PFSK-1 (cell line): ENCODE measurements at regions not wholly inside any gene's neighbourhood (a gene's known extent, or its start where the extent isn't known, plus 50 kb on each side); places are given as distances from the start of the nearest gene placed in this dataset.

ENCODE experiments used
- FOXP2 ChIP-seq: optimal IDR thresholded peaks from 2 replicates; pipeline ENCODE3; 2011; ENCODE audit warnings: borderline replicate concordance, control low read depth, inconsistent platforms; ENCODE audit not compliant: insufficient read depth; ENCODE audit errors: extremely low read length, extremely low read depth
- POLR2AphosphoS5 ChIP-seq: IDR thresholded peaks from 2 replicates; pipeline ENCODE4 v1.6.1; 2012; ENCODE audit warnings: low read depth, mild to moderate bottlenecking, control low read depth, low read length, moderate library complexity
- REST ChIP-seq, 2 experiments: IDR thresholded peaks; 2 replicates each; pipeline versions ENCODE4 v1.6.1 to v1.8.0; 2011 to 2012; ENCODE audit warnings: low read depth in 2 of 2, low read length in 2 of 2, control low read depth in 1 of 2, inconsistent platforms in 1 of 2, mild to moderate bottlenecking in 1 of 2, moderate library complexity in 1 of 2; ENCODE audit not compliant: insufficient read depth in 1 of 2
- SIN3A ChIP-seq: IDR thresholded peaks from 2 replicates; pipeline ENCODE4 v1.6.1; 2012; ENCODE audit warnings: mild to moderate bottlenecking, low read length, moderate library complexity, borderline replicate concordance; ENCODE audit not compliant: insufficient read depth
- TAF1 ChIP-seq: IDR thresholded peaks from 2 replicates; pipeline ENCODE4 v1.6.1; 2012; ENCODE audit warnings: low read length, control low read depth, borderline replicate concordance; ENCODE audit not compliant: insufficient read depth

GRCh38 chr16:47865337-47865855 lies 290.4 kb downstream of the ABCC12 start:
- no peak for TF ChIP-seq POLR2AphosphoS5
- TF ChIP-seq SIN3A: no peak
- TF ChIP-seq FOXP2: no peak

- TF ChIP-seq POLR2AphosphoS5: no peak
- no peak for TF ChIP-seq SIN3A
- no peak for TF ChIP-seq FOXP2
- no peak for TF ChIP-seq TAF1
- no peak for TF ChIP-seq REST (IDR thresholded peaks at IDR 0.05; ENCODE audit: insufficient read depth in 1 of 2, low read depth in 2 of 2, low read length in 2 of 2)
Measured at GRCh38 chr16:47861999-47862398, 293.8 kb downstream of the ABCC12 start.

- TF ChIP-seq FOXP2 (no peak), SIN3A (no peak), POLR2AphosphoS5 (no peak), TAF1 (no peak), REST (IDR thresholded peaks at IDR 0.05; ENCODE audit: insufficient read depth in 1 of 2, low read depth in 2 of 2, low read length in 2 of 2) (no peak)
Measured at GRCh38 chr16:47858333-47858982, 297.3 kb downstream of the ABCC12 start.

- TF ChIP-seq REST (IDR thresholded peaks at IDR 0.05; ENCODE audit: insufficient read depth in 1 of 2, low read depth in 2 of 2, low read length in 2 of 2) (no peak), SIN3A (no peak), POLR2AphosphoS5 (no peak), TAF1 (no peak), FOXP2 (no peak)
Measured at GRCh38 chr16:47855431-47855830, 300.4 kb downstream of the ABCC12 start.

- no peak for TF ChIP-seq TAF1
- no peak for TF ChIP-seq FOXP2
- no peak for TF ChIP-seq POLR2AphosphoS5
- TF ChIP-seq REST (IDR thresholded peaks at IDR 0.05; ENCODE audit: insufficient read depth in 1 of 2, low read depth in 2 of 2, low read length in 2 of 2): no peak
- no peak for TF ChIP-seq SIN3A
Measured at GRCh38 chr16:47854737-47855136, 301.1 kb downstream of the ABCC12 start.
